GM19455 (cell line): ENCODE measurements at regions not wholly inside any gene's neighbourhood (a gene's known extent, or its start where the extent isn't known, plus 50 kb on each side); places are given as distances from the start of the nearest gene placed in this dataset.

Experiments used
- ATAC-seq: cut with Tn5 transposase; IDR thresholded peaks from one replicate; pipeline ENCODE4 v1.9.1; 2021; ENCODE audit not compliant: unreplicated experiment

- no peak for ATAC-seq
These were observed 544.1 kb downstream of the EPHA5 start for GRCh38 chr4:65126200-65126599.

DNA sequence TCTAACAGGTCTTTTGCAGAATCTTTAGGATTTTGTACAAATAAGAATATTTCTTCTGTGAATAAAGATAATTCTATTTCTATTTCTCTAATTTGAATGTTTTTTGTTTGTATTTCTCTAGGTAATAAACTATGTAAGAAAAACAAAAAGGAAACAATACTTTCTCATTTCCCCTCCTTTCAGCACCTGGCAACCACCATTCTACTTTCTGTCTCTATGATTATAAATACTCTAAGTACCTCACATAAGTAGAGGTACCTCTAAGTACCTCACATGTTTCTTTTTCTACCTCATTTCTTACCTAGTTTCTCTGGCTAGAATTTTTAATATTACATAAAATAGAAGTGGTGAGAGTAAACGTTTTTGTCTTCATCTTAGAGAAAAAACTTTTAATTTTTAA is 550.0 kb downstream of the EPHA5 start:
- no peak for ATAC-seq

GRCh38 chr4:65102419-65102818 is 567.9 kb downstream of the EPHA5 start:
- no peak for ATAC-seq

GRCh38 chr4:65096630-65097029 is 573.7 kb downstream of the EPHA5 start:
- no peak for ATAC-seq

DNA sequence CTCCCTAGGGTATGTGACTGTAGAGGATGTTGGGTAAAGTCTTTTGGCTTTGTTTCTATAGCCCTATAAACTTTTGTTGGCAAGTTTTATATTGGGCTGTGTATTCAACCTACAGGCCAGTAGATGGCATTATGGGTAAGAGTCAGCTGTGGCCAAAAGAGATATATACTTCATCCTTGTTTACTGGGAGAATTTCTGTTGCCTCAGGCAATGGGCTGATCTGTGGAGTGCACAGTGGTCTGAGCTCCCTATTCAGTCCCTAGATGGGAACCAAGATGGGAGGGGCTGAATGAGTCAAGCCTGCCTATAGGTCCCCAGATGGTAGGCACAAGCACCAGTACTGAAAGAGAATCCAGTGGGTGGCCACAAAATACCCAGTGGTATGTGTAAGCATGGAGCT is 580.6 kb downstream of the EPHA5 start:
- ATAC-seq, result no peak

DNA sequence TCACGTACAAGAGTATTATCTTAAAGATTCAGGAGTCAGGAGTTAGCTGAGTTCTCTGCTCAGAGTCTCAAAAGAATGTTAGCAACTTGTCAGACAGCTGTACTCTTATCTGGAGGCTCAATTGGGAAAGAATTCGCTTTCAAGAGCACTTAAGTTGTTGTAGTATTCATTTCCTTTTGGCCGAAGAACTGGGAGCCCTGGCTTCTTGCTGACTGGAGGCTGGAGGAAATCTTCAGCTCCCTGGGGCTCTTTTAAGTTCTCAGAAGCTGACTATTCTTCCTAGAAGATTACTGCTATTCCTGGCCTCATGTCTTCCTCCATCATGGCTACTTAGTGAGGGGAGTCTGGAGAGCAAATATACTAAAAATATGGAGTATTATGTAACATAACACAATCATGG is 587.2 kb downstream of the EPHA5 start:
- no peak for ATAC-seq

DNA sequence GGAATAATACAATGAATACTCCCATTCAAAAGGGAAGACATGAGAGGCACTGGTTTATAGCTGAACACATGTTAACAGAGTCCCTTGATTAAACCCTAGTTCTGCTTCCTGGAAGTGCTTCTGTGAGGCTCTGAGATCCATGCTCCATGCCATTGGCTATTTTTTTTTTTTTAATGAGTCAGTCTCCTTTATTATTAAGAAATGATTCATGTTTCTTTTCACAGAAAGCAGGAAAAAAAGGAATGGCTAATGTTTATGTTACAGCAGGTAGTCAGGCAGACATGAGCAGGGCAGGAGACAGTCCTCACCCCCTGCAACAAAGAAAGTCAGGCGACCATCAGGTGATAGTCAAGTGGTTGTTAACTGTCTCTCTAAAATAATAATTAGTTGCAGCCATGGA is 598.7 kb downstream of the EPHA5 start:
- ATAC-seq, result no peak

DNA sequence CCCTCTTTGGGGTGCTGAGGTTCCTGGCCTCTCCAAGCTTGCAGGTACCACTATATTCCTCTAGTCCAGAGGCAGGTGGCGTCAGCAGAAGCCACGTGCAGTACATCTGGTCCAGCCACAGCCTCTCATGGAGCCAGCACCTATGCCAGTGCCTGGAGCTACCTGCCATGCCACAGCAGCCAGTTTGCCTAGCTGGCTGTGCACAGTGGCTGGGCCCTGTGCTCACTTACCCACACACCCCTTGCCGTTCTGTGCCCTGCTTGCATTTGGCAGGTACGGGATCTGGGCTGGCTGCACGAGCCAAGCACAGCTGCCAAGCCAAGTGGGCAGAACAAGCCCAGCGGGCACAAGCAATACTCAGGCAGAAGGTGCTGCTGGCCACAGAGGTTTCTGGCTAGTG is 601.1 kb downstream of the EPHA5 start:
- ATAC-seq, result no peak

DNA sequence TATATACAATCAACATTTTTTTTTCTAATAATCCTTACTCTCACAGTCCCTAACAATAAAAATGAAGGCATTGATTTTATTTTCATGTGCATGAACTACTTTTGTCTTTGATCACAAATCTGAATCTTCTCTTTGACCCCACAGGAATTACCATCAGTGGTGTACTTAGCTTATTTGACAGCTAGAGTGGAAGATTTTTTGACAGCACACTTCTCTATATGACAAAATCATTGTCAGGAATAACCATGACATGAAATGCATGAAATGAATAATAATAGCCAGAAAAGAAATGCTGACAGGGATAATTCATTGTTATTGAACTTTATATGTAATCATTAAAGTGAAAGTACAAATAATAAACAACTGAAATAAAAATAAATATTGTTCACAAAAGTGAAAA is 604.2 kb downstream of the EPHA5 start:
- no peak for ATAC-seq

- no peak for ATAC-seq
These were observed 606.7 kb downstream of the EPHA5 start for GRCh38 chr4:65063601-65064000.

DNA sequence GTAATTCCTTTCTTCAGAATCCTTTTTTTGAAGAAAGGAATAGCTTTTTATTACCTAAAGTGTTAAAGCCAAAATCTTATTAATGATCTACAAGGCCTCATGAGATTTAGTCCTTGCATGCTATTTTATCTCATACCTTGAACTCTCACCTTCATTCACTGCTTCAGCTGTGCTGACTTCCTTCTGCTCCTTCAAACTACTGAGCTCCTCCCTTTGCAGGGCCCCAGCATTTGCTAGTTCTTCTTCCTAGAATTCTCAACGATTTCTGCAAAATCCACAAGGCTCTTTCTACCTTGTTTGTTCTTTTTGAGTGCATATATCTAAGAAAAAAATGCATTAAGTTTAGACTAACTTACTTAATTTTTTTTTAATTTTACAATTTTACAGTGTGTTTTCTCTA is 619.5 kb downstream of the EPHA5 start:
- ATAC-seq, result no peak

GRCh38 chr4:65046192-65047133 is 623.8 kb downstream of the EPHA5 start:
- no peak for ATAC-seq

- ATAC-seq, result no peak
These were observed 624.6 kb upstream of the TECRL start for GRCh38 chr4:65033899-65034298.

DNA sequence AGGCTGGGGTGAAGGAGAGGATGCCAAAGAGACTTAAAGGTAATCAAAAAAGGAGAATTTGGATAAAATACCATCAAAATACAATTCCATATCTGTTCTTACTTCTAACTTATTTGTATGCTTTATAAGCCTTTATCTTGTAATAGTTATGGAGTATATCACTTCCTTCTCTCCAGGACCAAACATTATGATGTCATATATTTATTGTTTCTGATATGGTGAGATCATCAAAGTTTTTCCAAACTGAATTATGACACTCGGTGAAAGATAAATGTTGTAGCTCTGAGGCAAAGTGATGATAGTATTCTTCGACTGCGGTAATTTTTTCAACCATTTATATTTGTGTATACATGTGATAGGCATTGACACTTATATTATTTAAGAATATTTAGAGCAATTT is 619.3 kb upstream of the TECRL start:
- ATAC-seq, result no peak

GRCh38 chr4:65023883-65024670 is 614.8 kb upstream of the TECRL start:
- no peak for ATAC-seq

GRCh38 chr4:65023081-65023480 is 613.8 kb upstream of the TECRL start:
- ATAC-seq, result no peak

GRCh38 chr4:65021737-65022136 is 612.5 kb upstream of the TECRL start:
- ATAC-seq, result no peak

- no peak for ATAC-seq
These were observed 611.9 kb upstream of the TECRL start for GRCh38 chr4:65021149-65021548.

GRCh38 chr4:65019775-65020174 is 610.5 kb upstream of the TECRL start:
- ATAC-seq, result no peak

DNA sequence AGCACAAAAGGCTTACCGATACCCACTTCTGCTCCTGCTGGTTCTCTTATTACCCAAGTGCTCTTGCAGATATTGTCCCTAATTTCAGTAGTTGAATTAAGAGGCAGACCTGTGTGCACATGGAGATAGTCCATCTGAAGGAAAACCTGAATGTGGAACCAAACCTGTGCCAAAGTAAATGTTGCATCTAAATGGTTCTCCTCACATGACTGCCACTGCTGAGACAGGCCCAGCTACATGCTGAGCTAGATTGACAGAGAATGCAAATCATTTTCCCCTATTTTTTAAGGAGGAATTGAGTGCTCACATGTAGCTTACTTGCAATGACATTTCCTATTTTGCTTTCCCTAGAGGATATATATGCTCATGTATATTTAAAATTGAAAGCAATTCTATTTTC is 609.1 kb upstream of the TECRL start:
- no peak for ATAC-seq

GRCh38 chr4:65014078-65014477 is 604.8 kb upstream of the TECRL start:
- ATAC-seq, result no peak

DNA sequence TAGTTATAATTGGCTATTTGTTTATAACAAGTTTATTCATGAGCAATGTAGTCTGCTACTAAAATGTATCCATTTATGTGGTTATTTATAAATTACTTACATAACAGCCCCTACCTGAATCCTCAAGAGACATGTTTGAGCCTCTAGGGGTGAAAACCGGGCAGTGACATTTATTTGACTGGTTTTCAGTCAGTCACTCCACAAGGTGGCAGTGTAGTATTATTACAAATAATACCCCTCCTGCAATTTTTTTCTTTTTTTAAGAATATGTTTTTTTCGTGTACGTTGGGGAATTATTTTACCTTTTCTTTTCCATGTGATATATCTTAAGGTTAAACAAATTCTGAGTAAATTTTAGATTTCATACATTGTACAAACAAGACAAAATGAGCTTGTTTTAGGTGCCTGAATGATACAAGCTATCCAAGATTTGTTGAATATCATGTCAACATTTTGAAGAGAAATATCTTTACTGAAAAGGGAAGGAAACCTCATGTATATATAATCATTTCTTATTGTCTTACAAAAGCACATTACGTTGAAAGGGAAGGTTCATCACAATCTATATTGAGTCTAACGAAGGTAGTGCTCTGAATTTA is 598.7 kb upstream of the TECRL start:
- ATAC-seq, result no peak
